Liver (tissue), 3 donors: ENCODE measurements at regions not wholly inside any gene's neighbourhood (a gene's known extent, or its start where the extent isn't known, plus 50 kb on each side); places are given as distances from the start of the nearest gene placed in this dataset.

Experiments used
- GABPA ChIP-seq, 2 donors: IDR thresholded peaks in 1 of 2; conservative IDR thresholded peaks in 1 of 2; 2 replicates each; pipeline ENCODE4 v1.6.1; 2016; ENCODE audit warnings: antibody characterized with exemption in 2 of 2, mild to moderate bottlenecking in 1 of 2, moderate library complexity in 1 of 2
- HNF4A ChIP-seq, 2 donors: conservative IDR thresholded peaks; 2 replicates each; pipeline ENCODE4 v1.6.1; 2016; ENCODE audit warnings: antibody characterized with exemption in 2 of 2, mild to moderate bottlenecking in 2 of 2
- NR2F2 ChIP-seq: IDR thresholded peaks from 2 replicates; pipeline ENCODE4 v1.6.1; 2016; ENCODE audit warnings: antibody characterized with exemption
- RAD21 ChIP-seq, 2 donors: IDR thresholded peaks; 2 replicates each; pipeline ENCODE4 v1.6.1; 2016; ENCODE audit warnings: antibody characterized with exemption in 2 of 2, mild to moderate bottlenecking in 2 of 2
- TAF1 ChIP-seq: conservative IDR thresholded peaks from 2 replicates; pipeline ENCODE4 v1.6.1; 2016; ENCODE audit warnings: antibody characterized with exemption, mild to moderate bottlenecking
- YY1 ChIP-seq: IDR thresholded peaks from 2 replicates; pipeline ENCODE4 v1.6.1; 2016; ENCODE audit warnings: antibody characterized with exemption, mild to moderate bottlenecking
- ZBTB33 ChIP-seq: IDR thresholded peaks from 2 replicates; pipeline ENCODE4 v1.6.1; 2016; ENCODE audit warnings: antibody characterized with exemption
- TF ChIP-seq, protein P1 (sequence below): fragments of 150-350 bp; IDR thresholded peaks from 2 replicates; pipeline ENCODE4 v1.5.1; 2017; ENCODE audit warnings: improper control_type of control experiment, low read depth, low read length; ENCODE audit not compliant: missing input control
- TF ChIP-seq, protein P2 (sequence below): IDR thresholded peaks from 2 replicates; pipeline ENCODE4 v1.6.1; 2016; ENCODE audit warnings: antibody characterized with exemption, mild to moderate bottlenecking
- TF ChIP-seq, protein P3 (sequence below): IDR thresholded peaks from 2 replicates; pipeline ENCODE4 v1.6.1; 2016; ENCODE audit warnings: antibody characterized with exemption
- donor health status: healthy.
- donor health status: healthy.

GRCh38 chr10:28418069-28418468 lies 114.8 kb upstream of the WAC start:
- TF ChIP-seq, protein P1, sequence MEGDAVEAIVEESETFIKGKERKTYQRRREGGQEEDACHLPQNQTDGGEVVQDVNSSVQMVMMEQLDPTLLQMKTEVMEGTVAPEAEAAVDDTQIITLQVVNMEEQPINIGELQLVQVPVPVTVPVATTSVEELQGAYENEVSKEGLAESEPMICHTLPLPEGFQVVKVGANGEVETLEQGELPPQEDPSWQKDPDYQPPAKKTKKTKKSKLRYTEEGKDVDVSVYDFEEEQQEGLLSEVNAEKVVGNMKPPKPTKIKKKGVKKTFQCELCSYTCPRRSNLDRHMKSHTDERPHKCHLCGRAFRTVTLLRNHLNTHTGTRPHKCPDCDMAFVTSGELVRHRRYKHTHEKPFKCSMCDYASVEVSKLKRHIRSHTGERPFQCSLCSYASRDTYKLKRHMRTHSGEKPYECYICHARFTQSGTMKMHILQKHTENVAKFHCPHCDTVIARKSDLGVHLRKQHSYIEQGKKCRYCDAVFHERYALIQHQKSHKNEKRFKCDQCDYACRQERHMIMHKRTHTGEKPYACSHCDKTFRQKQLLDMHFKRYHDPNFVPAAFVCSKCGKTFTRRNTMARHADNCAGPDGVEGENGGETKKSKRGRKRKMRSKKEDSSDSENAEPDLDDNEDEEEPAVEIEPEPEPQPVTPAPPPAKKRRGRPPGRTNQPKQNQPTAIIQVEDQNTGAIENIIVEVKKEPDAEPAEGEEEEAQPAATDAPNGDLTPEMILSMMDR: no peak
- TF ChIP-seq, protein P2, sequence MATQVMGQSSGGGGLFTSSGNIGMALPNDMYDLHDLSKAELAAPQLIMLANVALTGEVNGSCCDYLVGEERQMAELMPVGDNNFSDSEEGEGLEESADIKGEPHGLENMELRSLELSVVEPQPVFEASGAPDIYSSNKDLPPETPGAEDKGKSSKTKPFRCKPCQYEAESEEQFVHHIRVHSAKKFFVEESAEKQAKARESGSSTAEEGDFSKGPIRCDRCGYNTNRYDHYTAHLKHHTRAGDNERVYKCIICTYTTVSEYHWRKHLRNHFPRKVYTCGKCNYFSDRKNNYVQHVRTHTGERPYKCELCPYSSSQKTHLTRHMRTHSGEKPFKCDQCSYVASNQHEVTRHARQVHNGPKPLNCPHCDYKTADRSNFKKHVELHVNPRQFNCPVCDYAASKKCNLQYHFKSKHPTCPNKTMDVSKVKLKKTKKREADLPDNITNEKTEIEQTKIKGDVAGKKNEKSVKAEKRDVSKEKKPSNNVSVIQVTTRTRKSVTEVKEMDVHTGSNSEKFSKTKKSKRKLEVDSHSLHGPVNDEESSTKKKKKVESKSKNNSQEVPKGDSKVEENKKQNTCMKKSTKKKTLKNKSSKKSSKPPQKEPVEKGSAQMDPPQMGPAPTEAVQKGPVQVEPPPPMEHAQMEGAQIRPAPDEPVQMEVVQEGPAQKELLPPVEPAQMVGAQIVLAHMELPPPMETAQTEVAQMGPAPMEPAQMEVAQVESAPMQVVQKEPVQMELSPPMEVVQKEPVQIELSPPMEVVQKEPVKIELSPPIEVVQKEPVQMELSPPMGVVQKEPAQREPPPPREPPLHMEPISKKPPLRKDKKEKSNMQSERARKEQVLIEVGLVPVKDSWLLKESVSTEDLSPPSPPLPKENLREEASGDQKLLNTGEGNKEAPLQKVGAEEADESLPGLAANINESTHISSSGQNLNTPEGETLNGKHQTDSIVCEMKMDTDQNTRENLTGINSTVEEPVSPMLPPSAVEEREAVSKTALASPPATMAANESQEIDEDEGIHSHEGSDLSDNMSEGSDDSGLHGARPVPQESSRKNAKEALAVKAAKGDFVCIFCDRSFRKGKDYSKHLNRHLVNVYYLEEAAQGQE: no peak
- TF ChIP-seq YY1 (no peak), ZBTB33 (no peak), HNF4A (conservative IDR thresholded peaks at IDR 0.05) (no peak), GABPA (IDR thresholded peaks at IDR 0.05 in 1 of 2, conservative IDR thresholded peaks at IDR 0.05 in 1 of 2) (no peak), RAD21 (IDR thresholded peaks at IDR 0.05) (no peak), TAF1 (no peak), NR2F2 (no peak)
- TF ChIP-seq, protein P3, sequence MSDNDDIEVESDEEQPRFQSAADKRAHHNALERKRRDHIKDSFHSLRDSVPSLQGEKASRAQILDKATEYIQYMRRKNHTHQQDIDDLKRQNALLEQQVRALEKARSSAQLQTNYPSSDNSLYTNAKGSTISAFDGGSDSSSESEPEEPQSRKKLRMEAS: no peak
